Natural killer cell (primary cell): ENCODE measurements at regions not wholly inside any gene's neighbourhood (a gene's known extent, or its start where the extent isn't known, plus 50 kb on each side); places are given as distances from the start of the nearest gene placed in this dataset.

Source experiments
- ATAC-seq, 3 donors: fragments of 150-1000 bp in 2 of 3; fragments of 200-7000 bp in 1 of 3; cut with Tn5 transposase; 1 replicate in 1 of 3; 2 replicates in 2 of 3; pipeline ENCODE4 v1.10.0; 2021; ENCODE audit warnings: mild to moderate bottlenecking in 2 of 3, moderate library complexity in 2 of 3
- DNase-seq, 2 donors: peaks; one replicate each; pipeline versions ENCODE4 v3.0.0 to v3.0.0-alpha.2; 2013 to 2021; ENCODE audit warnings: mixed read lengths in 1 of 2
- H3K27ac ChIP-seq: one replicate; pipeline ENCODE4 v1.5.1; 2013; ENCODE audit warnings: mild to moderate bottlenecking, low read length
- H3K27me3 ChIP-seq: one replicate; pipeline ENCODE4 v1.6.1; 2013; ENCODE audit warnings: low read length; ENCODE audit not compliant: control insufficient read depth, insufficient read depth
- H3K36me3 ChIP-seq: one replicate; pipeline ENCODE4 v1.6.1; 2013; ENCODE audit warnings: low read length; ENCODE audit not compliant: control insufficient read depth, insufficient read depth
- H3K4me1 ChIP-seq: one replicate; pipeline ENCODE4 v1.6.1; 2013; ENCODE audit warnings: low read length; ENCODE audit not compliant: control insufficient read depth, insufficient read depth
- H3K4me3 ChIP-seq: one replicate; pipeline ENCODE4 v1.5.1; 2013; ENCODE audit warnings: low read length
- H3K9me3 ChIP-seq: one replicate; pipeline ENCODE4 v1.6.1; 2013; ENCODE audit warnings: low read length; ENCODE audit not compliant: control insufficient read depth, insufficient read depth
- H3K27ac Mint-ChIP-seq, 2 donors: one replicate each; pipeline ENCODE4 v1.8.0; 2022; ENCODE audit warnings: mild to moderate bottlenecking in 2 of 2, mixed read lengths in 2 of 2, moderate library complexity in 1 of 2
- H3K27me3 Mint-ChIP-seq, 2 donors: one replicate each; pipeline ENCODE4 v1.8.0; 2022; ENCODE audit warnings: low read depth in 2 of 2, mixed read lengths in 2 of 2
- H3K36me3 Mint-ChIP-seq: one replicate; pipeline ENCODE4 v1.8.0; 2022; ENCODE audit warnings: mixed read lengths
- H3K4me1 Mint-ChIP-seq, 2 donors: one replicate each; pipeline ENCODE4 v1.8.0; 2022; ENCODE audit warnings: mixed read lengths in 2 of 2
- H3K4me3 Mint-ChIP-seq: one replicate; pipeline ENCODE4 v1.8.0; 2022; ENCODE audit warnings: mild to moderate bottlenecking, moderate library complexity, mixed read lengths
- H3K9me3 Mint-ChIP-seq, 2 donors: one replicate each; pipeline ENCODE4 v1.8.0; 2022; ENCODE audit warnings: mixed read lengths in 2 of 2
- CTCF ChIP-seq: fragments of 200-600 bp; IDR thresholded peaks from one replicate; pipeline ENCODE4 v1.8.0; 2022; ENCODE audit warnings: antibody characterized with exemption
- WGBS: methylation state at CpG from one replicate; pipeline ENCODE4 v1.1.7; 2013; ENCODE audit warnings: missing lambda C conversion rate; ENCODE audit not compliant: insufficient coverage; 5-methylcytosine and 5-hydroxymethylcytosine counted together
- intact Hi-C: fragments of 100-400 bp; cut with micrococcal nuclease; formaldehyde crosslinking; loops from one replicate; pipeline ENCODE4 v1.14.2; 2022

GRCh38 chr4:159432436-159432835 lies 329.6 kb downstream of the RAPGEF2 start:
- intact Hi-C loops, result no loop called here
- no peaks in the 10 kb centered on the region for H3K36me3 Mint-ChIP-seq
- no peaks in the 10 kb centered on the region for H3K36me3 ChIP-seq

GRCh38 chr4:159433337-159433736 lies 330.5 kb downstream of the RAPGEF2 start:
- H3K27me3 ChIP-seq, result no peaks in the 10 kb centered on the region
- no peak overlapping the region for H3K4me3 ChIP-seq
- H3K4me1 Mint-ChIP-seq, result peaks cover 4 to 6% of the 10 kb centered on the region in 2 donors
- H3K9me3 ChIP-seq, result no peaks in the 10 kb centered on the region
- H3K36me3 Mint-ChIP-seq, result no peaks in the 10 kb centered on the region
- WGBS, result 89% methylated on average over 3 of the region's 3 CpGs
- no peaks in the 10 kb centered on the region for H3K36me3 ChIP-seq
- H3K27me3 Mint-ChIP-seq, result peaks cover 0 to 3% of the 10 kb centered on the region in 2 donors
- H3K27ac ChIP-seq, result no peak overlapping the region
- ATAC-seq, result no peak
- intact Hi-C loops, result no loop called here
- no peaks in the 10 kb centered on the region for H3K9me3 Mint-ChIP-seq
- no peak for DNase-seq
- TF ChIP-seq CTCF, result no peak
- H3K4me3 Mint-ChIP-seq, result no peak overlapping the region
- no peak overlapping the region for H3K27ac Mint-ChIP-seq
- H3K4me1 ChIP-seq, result peaks cover 4% of the 10 kb centered on the region

More at GRCh38 chr4:159432436-159432835, 329.6 kb downstream of the RAPGEF2 start:
- 58% methylated on average over 3 of the region's 3 CpGs for WGBS
- Mint-ChIP-seq H3K4me1 (peaks cover 4 to 6% of the 10 kb centered on the region in 2 donors), H3K27me3 (peaks cover 0 to 3% of the 10 kb centered on the region in 2 donors), H3K27ac (no peak overlapping the region), H3K9me3 (no peaks in the 10 kb centered on the region), H3K4me3 (no peak overlapping the region)
- peaks cover 4% of the 10 kb centered on the region for H3K4me1 ChIP-seq
- no peak for DNase-seq
- TF ChIP-seq CTCF, result no peak
- H3K4me3 ChIP-seq, result no peak overlapping the region
- H3K27me3 ChIP-seq, result no peaks in the 10 kb centered on the region
- no peaks in the 10 kb centered on the region for H3K9me3 ChIP-seq
- ATAC-seq, result no peak
- H3K27ac ChIP-seq, result no peak overlapping the region

- 65% methylated on average over 3 of the region's 4 CpGs for WGBS
- Mint-ChIP-seq H3K36me3 (no peaks in the 10 kb centered on the region), H3K4me3 (no peak overlapping the region), H3K4me1 (peaks cover 4 to 6% of the 10 kb centered on the region in 2 donors), H3K27me3 (peaks cover 0 to 3% of the 10 kb centered on the region in 2 donors), H3K9me3 (no peaks in the 10 kb centered on the region), H3K27ac (no peak overlapping the region)
- H3K36me3 ChIP-seq, result no peaks in the 10 kb centered on the region
- no peak for TF ChIP-seq CTCF
- H3K27ac ChIP-seq, result no peak overlapping the region
- DNase-seq, result no peak
- intact Hi-C loops, result no loop called here
- H3K27me3 ChIP-seq, result no peaks in the 10 kb centered on the region
- no peak for ATAC-seq
- no peak overlapping the region for H3K4me3 ChIP-seq
- H3K4me1 ChIP-seq, result peaks cover 4% of the 10 kb centered on the region
- H3K9me3 ChIP-seq, result no peaks in the 10 kb centered on the region
Observed at GRCh38 chr4:159434114-159434870, 331.4 kb downstream of the RAPGEF2 start.

- no peak overlapping the region for H3K4me3 Mint-ChIP-seq
- no peaks in the 10 kb centered on the region for H3K36me3 Mint-ChIP-seq
Observed at GRCh38 chr4:159434871-159435241, 332.0 kb downstream of the RAPGEF2 start.

More at GRCh38 chr4:159434871-159435241, 332.0 kb downstream of the RAPGEF2 start:
- Histone ChIP-seq H3K9me3 (no peaks in the 10 kb centered on the region), H3K27ac (no peak overlapping the region), H3K27me3 (no peaks in the 10 kb centered on the region), H3K4me1 (peaks cover 4% of the 10 kb centered on the region), H3K4me3 (no peak overlapping the region), H3K36me3 (no peaks in the 10 kb centered on the region)
- TF ChIP-seq CTCF, result no peak
- H3K4me1 Mint-ChIP-seq, result peaks cover 4 to 6% of the 10 kb centered on the region in 2 donors
- no peaks in the 10 kb centered on the region for H3K9me3 Mint-ChIP-seq
- intact Hi-C loops, result no loop called here
- 81% methylated on average over 8 of the region's 8 CpGs for WGBS
- no peak overlapping the region for H3K27ac Mint-ChIP-seq
- peaks cover 0 to 3% of the 10 kb centered on the region in 2 donors for H3K27me3 Mint-ChIP-seq
- no peak for DNase-seq
- no peak for ATAC-seq
